IPS-20b (cell line): ENCODE measurements at regions not wholly inside any gene's neighbourhood (a gene's known extent, or its start where the extent isn't known, plus 50 kb on each side); places are given as distances from the start of the nearest gene placed in this dataset.

Experiments
- H3K27ac ChIP-seq: one replicate; pipeline ENCODE4 v1.5.1; 2013; ENCODE audit warnings: low read length
- H3K27me3 ChIP-seq: 2 replicates; pipeline ENCODE4 v1.6.1; 2013; ENCODE audit warnings: mild to moderate bottlenecking, low read length, inconsistent platforms; ENCODE audit not compliant: insufficient read depth
- H3K36me3 ChIP-seq: 2 replicates; pipeline ENCODE4 v1.6.1; 2013; ENCODE audit warnings: low read depth, mild to moderate bottlenecking, inconsistent platforms, low read length, moderate library complexity; ENCODE audit not compliant: insufficient read depth
- H3K4me1 ChIP-seq: 2 replicates; pipeline ENCODE4 v1.6.1; 2013; ENCODE audit warnings: mild to moderate bottlenecking, control low read depth, inconsistent platforms, low read length, moderate library complexity; ENCODE audit not compliant: insufficient read depth
- H3K4me3 ChIP-seq: 2 replicates; pipeline ENCODE4 v1.5.1; 2013; ENCODE audit warnings: mild to moderate bottlenecking, low read length, inconsistent platforms
- H3K9ac ChIP-seq: 2 replicates; pipeline ENCODE4 v1.6.1; 2013; ENCODE audit warnings: low read depth, mild to moderate bottlenecking, inconsistent platforms, low read length, moderate library complexity
- H3K9me3 ChIP-seq: 2 replicates; pipeline ENCODE4 v1.6.1; 2013; ENCODE audit warnings: mild to moderate bottlenecking, low read depth, low read length, inconsistent platforms; ENCODE audit not compliant: insufficient read depth

DNA sequence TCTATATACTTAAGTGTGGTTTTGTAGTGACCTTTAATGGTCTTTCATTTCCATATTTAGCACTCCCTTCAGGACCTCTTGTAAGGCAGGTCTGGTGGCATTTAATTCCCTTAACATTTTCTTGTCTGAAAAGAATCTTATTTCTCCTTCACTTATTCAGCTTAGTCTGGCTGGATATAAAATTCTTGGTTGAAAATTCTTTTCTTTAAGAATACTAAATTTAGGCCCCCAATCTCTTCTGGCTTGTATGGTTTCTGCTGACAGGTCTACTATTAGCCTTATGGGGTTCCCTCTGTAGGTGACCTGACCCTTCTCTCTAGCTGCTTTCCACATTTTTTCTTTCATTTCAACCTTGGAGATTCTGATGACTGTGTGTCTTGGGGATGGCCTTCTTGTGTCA lies 236.9 kb downstream of the THBS2 start:
- Histone ChIP-seq H3K36me3 (no peaks in the 10 kb centered on the region), H3K4me1 (peaks cover 4% of the 10 kb centered on the region; the same call in 1 of the 2 replicates), H3K9me3 (peaks cover 17% of the 10 kb centered on the region), H3K9ac (no peak overlapping the region), H3K27me3 (no peaks in the 10 kb centered on the region), H3K27ac (no peak overlapping the region), H3K4me3 (no peak overlapping the region)

DNA sequence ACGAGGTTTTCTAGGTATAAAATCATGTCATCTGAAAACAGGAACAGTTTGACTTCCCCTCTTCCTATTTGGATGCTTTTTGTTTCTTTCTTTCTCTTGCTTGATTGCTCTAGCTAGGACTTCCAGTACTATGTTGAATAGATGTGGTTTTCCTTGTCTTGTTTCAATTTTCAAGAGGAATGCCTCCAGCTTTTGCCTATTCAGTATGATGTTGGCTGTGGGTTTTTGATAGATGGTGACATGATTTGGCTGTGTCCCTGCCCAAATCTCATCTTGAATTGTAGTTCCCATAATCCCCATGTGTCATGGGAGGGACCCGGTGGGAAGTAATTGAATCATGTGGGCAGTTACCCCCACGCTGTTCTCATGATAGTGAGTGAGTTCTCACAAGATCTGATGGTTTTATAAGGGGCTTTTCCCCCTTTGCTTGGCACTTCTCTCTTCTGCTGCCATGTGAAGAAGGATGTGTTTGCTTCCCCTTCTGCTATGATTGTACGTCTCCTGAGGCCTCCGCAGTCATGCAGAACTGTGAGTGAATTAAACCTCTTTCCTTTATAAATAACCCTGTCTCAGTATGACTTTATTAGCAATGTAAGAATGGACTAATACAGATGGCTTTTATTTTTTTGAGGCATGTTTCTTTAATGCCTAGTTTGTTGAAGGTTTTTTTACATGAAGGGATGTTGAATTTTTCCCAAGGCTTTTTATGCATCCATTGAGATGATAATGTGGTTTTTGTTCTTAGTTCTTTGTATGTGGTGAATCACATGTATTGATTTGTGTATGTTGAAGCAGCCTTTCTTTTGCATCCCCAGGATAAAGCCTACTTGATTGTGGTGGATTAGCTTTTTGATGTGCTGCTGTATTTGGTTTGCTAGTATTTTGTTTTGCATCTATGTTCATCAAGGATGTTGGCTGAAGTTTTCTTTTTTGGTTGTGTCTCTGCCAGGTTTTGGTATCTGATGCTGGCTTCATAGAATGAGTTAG lies 239.1 kb downstream of the THBS2 start:
- Histone ChIP-seq H3K9ac (no peak overlapping the region), H3K9me3 (peaks cover 17% of the 10 kb centered on the region), H3K4me1 (peaks cover 4% of the 10 kb centered on the region; the same call in 1 of the 2 replicates), H3K36me3 (no peaks in the 10 kb centered on the region), H3K27me3 (no peaks in the 10 kb centered on the region), H3K4me3 (no peak overlapping the region), H3K27ac (no peak overlapping the region)

DNA sequence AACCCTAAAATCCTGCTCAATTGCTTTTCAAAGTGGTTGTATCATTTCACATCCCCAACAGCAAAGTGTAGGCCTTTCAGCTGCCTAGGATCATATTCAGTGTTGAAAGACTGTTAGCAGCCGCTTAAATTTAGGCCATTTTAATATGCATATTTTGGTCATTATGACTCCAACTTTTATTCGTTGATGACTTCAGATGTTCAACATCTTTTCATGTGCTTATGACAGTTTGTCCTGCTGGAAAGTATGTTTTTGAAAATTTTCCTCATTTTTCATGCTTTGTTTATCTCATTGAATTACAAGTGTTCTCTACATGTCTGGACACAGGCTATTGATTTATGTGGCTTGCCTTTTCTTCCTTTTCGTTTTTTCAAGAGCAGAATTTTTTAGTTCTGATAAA lies 244.0 kb downstream of the THBS2 start:
- Histone ChIP-seq H3K4me3 (no peak overlapping the region), H3K27ac (no peak overlapping the region), H3K36me3 (no peaks in the 10 kb centered on the region), H3K9me3 (peaks cover 38% of the 10 kb centered on the region), H3K9ac (no peak overlapping the region), H3K27me3 (no peaks in the 10 kb centered on the region), H3K4me1 (peaks cover 16% of the 10 kb centered on the region)

DNA sequence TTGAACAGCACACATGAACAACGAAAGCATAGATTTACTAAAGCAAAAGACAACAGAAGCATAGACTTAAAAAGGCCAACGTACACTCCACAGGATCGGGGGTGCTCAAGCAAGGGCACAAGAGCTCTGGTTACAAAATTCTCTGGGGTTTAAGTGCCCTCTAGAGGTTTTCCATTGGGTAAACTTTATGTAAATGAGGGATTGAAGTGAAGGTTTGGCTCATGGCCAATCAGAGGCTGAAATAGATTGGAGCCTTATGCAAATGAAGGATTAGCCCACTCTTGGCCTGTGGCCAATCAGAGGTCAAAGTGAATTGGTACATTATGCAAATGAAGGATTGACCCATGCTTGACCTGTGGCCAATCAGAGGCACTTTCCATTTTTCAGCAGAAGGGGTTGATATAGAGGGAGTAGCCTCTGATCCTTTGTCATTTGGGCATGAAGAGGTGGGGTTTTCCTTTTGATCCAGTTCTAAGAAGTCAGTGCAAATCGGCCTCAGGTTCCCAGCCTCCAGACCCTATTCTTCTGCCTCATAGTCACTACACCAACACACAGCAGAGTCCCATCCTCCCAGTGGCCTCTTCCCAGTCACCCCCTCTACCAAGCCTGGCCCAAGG lies 244.9 kb downstream of the THBS2 start:
- no peaks in the 10 kb centered on the region for H3K27me3 ChIP-seq
- H3K4me3 ChIP-seq = peak overlapping the region; percentile 4; the same call in 1 of the 2 replicates
- no peaks in the 10 kb centered on the region for H3K36me3 ChIP-seq
- H3K27ac ChIP-seq = no peak overlapping the region
- peaks cover 16% of the 10 kb centered on the region for H3K4me1 ChIP-seq
- no peak overlapping the region for H3K9ac ChIP-seq
- H3K9me3 ChIP-seq = peaks cover 46% of the 10 kb centered on the region

DNA sequence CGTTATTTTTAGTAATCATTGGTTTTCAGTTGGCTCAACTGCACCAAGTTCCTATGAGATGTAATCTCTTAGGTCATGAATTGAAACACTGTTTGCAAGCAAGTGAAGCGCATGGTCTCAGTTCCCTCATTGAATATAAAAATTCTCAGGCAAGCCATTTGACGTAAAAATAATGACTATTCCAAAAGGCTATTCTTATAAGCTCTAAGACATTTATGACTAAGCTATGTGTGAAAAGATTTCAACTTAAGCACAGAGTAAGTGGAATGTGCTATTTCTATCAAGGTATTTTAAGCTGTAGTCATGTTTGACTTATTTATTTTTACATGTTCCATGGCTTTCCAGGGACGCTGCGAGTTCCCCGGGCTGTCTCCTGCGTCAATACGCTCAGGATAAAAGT lies 248.5 kb downstream of the THBS2 start:
- Histone ChIP-seq H3K27ac (no peak overlapping the region), H3K27me3 (no peaks in the 10 kb centered on the region), H3K4me1 (peaks cover 16% of the 10 kb centered on the region), H3K4me3 (no peak overlapping the region), H3K9ac (no peak overlapping the region), H3K9me3 (peaks cover 46% of the 10 kb centered on the region), H3K36me3 (no peaks in the 10 kb centered on the region)

DNA sequence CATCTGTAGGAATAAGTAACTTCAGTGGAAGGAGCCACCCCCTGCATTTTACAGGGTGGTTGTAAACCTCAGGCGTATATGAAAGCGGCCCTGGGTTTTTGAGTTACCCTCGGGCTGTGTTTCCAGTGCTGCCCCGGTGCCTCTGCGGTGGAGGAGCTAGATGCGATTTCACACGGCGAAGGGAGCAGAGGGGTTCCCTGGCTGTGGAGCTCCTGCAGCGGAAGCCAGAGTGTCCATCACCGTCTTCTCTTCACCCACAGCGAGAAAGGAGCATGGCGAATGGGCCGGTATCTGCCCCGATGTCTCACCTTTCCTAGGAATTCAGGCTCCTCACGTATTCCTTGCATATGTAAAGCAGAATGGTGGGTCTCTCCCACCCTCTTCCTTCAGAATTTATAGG lies 253.6 kb downstream of the THBS2 start:
- peaks cover 14% of the 10 kb centered on the region for H3K9me3 ChIP-seq
- H3K4me3 ChIP-seq = no peak overlapping the region
- no peaks in the 10 kb centered on the region for H3K36me3 ChIP-seq
- no peaks in the 10 kb centered on the region for H3K4me1 ChIP-seq
- H3K9ac ChIP-seq = no peak overlapping the region
- H3K27ac ChIP-seq = no peak overlapping the region
- no peaks in the 10 kb centered on the region for H3K27me3 ChIP-seq

DNA sequence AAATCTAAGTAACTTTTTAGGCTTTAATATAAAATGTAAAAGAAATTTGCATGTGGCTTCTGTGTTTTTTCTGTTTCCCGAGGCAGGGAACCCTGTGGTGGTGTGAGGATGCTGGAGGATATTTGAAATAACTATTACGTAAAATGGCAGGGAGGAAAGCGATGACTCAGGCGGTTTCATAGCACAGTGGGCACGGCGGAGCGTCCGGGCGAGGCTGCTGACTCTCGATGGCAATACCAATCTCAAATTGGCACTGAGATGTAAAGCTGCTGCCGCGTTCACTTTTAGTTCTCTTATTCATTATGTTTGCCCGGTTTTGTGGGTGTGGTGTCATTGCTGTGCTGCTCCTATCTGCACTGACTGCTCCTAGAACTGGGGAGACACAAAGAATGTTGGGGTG lies 254.3 kb downstream of the THBS2 start:
- Histone ChIP-seq H3K27me3 (no peaks in the 10 kb centered on the region), H3K9ac (no peak overlapping the region), H3K9me3 (peaks cover 10% of the 10 kb centered on the region), H3K4me3 (no peak overlapping the region), H3K27ac (no peak overlapping the region), H3K4me1 (no peaks in the 10 kb centered on the region), H3K36me3 (no peaks in the 10 kb centered on the region)

DNA sequence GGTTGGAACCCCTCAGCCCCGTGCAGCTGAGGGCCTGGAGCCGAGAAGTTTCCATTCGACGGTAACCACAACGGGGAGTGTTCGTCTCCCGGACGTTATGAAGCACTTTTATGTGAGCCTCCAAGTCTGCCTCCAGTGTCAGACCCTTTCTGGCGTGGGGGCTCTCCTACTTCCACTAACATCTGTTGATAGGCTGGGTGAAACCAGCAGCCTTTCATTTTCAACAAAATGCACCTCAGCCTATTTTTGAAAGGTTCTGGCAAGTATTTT lies 257.4 kb downstream of the THBS2 start:
- Histone ChIP-seq H3K36me3 (no peaks in the 10 kb centered on the region), H3K9me3 (no peaks in the 10 kb centered on the region), H3K4me1 (no peaks in the 10 kb centered on the region), H3K9ac (no peak overlapping the region), H3K27me3 (no peaks in the 10 kb centered on the region), H3K27ac (no peak overlapping the region), H3K4me3 (no peak overlapping the region)

DNA sequence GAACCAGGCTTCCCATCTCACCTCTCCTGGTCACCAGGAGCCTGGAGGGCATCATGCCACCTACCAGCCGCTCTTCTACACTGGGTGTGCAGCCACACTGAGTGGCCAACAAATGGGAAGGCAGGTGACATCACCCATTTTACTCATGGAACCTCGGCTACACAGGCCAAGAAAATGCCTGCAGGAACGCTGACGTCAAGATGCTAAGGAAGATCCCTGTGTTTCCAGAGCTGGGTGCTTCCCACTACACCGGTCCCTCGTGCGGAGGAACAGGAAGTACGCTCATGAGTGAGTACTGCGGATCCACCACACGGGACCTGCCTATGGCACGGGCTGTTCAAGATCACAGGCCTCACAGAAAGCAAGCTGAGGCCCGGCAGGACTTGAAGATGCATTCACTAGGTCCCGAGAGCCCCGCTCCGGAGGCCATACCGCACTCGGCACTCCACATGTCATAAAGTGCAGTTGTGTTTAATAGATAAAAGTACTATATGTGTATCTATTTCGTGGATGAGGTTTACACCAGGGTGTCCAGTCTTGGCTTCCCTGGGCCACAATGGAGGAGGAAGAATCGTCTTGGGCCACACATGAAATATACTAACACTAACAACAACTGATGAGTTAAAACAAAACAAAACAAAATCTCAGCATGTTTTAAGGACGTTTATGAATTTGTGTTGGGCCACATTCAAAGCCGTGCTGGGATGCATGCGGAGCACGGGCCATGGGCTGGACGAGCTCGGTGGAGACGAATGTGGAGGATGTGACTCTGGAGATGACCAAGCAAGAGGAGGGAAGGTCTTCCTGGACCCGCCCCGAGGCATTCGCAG lies 257.9 kb downstream of the THBS2 start:
- Histone ChIP-seq H3K4me3 (no peak overlapping the region), H3K9me3 (no peaks in the 10 kb centered on the region), H3K4me1 (no peaks in the 10 kb centered on the region), H3K27me3 (no peaks in the 10 kb centered on the region), H3K27ac (no peak overlapping the region), H3K36me3 (no peaks in the 10 kb centered on the region), H3K9ac (no peak overlapping the region)

DNA sequence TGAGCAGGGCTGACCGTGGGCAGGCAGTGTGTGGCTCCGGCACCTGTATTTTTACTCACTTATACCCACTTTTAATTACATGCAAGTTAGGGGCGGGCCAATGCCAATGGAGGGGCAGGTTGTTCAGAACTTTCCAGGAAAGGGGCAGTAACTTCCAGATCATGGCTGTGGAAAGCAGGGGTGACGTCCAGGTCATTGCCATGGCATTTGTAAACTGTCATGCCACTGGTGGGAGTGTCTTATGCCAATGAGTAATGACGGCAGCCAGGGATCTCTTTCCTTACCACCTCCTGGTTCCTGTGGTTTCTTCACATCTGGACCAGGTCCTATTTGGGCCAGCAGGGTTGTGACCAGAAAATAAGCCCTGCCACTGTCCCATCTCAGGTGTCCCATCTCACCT lies 258.7 kb downstream of the THBS2 start:
- no peak overlapping the region for H3K9ac ChIP-seq
- no peak overlapping the region for H3K4me3 ChIP-seq
- no peaks in the 10 kb centered on the region for H3K27me3 ChIP-seq
- no peaks in the 10 kb centered on the region for H3K4me1 ChIP-seq
- no peaks in the 10 kb centered on the region for H3K36me3 ChIP-seq
- H3K9me3 ChIP-seq = peaks cover 3% of the 10 kb centered on the region; the same call in 1 of the 2 replicates
- no peak overlapping the region for H3K27ac ChIP-seq

DNA sequence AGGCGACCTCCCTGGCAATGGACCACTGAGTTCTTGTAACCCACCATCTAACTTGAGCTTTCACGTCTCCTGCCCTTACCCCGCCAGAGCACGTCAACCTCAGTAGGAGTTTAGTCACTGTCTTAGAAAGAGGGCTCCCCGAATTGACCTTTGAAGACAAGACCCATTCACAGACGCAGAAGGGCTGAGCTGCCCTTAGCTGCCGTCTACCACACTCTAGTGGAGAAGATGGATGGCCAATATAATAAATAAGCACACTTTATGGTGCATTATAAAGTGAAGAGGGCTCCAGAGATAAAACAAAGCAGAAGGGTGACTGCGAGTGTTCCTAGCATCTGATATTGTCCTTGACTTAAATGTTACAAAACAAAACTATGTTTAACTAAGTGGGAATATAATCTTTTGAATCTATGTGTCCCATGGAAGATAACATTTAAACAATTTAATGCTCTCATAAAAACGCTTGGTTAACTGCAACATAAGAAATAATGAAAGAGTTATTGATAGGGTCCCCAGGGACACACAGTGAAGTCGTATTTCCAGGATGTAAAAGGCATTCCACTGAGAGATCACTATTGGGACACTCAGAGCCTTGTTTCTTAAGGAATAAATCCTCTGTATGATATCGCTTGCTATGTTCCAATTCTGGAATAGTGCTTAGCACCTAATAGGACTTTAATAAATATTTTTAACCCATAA lies 261.1 kb downstream of the THBS2 start:
- no peaks in the 10 kb centered on the region for H3K4me1 ChIP-seq
- no peak overlapping the region for H3K4me3 ChIP-seq
- no peaks in the 10 kb centered on the region for H3K36me3 ChIP-seq
- no peak overlapping the region for H3K9ac ChIP-seq
- H3K27ac ChIP-seq = no peak overlapping the region
- peaks cover 4% of the 10 kb centered on the region; the same call in 1 of the 2 replicates for H3K9me3 ChIP-seq
- H3K27me3 ChIP-seq = no peaks in the 10 kb centered on the region
